Amniotic stem cell (primary cell): ENCODE measurements at regions not wholly inside any gene's neighbourhood (a gene's known extent, or its start where the extent isn't known, plus 50 kb on each side); places are given as distances from the start of the nearest gene placed in this dataset.

ENCODE experiments used
- DNase-seq: peaks from one replicate; lab custom pipeline; 2025; lab: John Stamatoyannopoulos, UW

GRCh38 chr7:46671108-46671769, 750.2 kb upstream of the IGFBP3 start:
- DNase-seq = no peak

GRCh38 chr7:46669028-46669427, 748.0 kb upstream of the IGFBP3 start:
- DNase-seq = no peak

GRCh38 chr7:46664453-46664852, 743.4 kb upstream of the IGFBP3 start:
- no peak for DNase-seq

GRCh38 chr7:46663025-46663424, 742.0 kb upstream of the IGFBP3 start:
- no peak for DNase-seq

- no peak for DNase-seq
These were observed 740.4 kb upstream of the IGFBP3 start for GRCh38 chr7:46661431-46661830.

GRCh38 chr7:46660402-46660980, 739.4 kb upstream of the IGFBP3 start:
- DNase-seq = no peak

DNA sequence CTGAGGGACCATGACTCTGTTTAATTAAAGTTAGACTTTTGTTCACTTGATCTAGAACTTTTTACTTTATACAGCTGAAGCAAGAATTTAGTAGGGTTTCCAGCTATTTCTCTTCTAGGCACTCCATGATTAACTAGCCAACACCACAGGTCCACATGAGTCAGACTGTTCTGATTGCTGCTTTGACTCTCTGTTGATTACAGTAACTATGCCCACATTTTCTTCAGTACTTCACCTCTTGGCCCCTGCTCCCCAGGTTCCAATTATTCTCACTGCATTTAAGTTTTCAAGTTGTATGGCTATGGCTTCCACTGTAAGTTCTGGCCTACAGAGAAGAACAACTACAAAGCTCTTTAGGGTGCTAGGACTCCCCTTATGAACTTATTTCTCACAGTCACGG, 737.2 kb upstream of the IGFBP3 start:
- DNase-seq = no peak

DNA sequence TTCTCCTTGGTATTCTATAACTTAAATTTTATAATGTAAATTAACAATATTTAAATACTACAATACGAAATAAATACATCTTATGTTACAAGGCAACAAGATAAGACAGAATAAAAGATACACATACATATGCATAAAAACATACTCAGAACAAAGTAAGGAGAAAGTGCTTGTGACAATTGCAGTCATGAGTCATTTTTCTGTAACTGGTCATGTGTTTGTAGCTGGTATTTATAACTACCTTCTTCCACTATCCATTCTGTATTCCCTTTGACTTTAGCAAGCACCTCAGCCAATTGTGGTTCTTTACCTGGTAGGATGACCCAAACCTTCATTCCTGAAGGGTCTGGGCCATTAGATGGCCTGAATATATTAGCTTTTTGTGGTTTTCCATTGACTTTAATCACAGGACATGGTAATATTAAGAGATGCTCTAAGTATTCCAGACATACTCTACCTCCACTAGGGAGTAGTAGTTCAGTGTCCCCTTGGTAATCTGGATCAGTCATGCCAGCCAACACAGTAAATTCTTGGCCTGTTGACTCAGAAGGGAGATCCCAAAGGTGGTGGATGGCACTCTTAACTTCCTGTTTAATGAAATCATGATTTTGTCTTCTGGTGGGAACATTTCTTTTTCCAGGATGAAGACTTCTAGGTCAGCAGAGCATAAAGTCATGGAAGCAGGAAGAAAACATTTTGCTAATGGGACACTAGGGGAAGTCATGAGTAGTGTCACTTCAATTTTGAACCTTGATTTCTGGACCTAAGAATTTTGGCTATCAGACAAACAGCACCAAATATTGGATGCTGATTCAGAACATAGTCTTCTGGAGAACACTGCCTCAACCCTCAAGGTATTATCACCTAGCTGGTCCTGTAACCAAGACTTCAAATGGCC, 733.7 kb upstream of the IGFBP3 start:
- no peak for DNase-seq

- no peak for DNase-seq
These were observed 732.8 kb upstream of the IGFBP3 start for GRCh38 chr7:46653848-46654247.

DNA sequence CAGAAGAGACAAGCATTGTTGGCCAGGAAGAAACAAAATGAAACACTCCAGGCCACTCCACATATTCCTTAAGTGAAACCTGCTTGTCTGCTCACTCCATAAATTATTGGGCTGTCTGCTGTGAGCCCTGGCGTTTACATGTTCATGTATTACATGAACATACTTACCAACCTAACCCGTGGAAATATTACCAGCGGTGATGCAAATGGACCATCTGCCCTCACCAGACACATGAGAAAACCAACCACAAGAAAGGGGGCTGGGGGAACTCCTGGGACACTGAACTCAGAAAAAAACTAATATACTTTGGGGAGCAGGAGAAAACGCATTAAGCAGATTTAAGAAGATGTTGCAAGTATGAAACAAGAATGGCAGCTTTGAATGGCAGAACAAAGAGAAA, 731.2 kb upstream of the IGFBP3 start:
- DNase-seq = no peak

DNA sequence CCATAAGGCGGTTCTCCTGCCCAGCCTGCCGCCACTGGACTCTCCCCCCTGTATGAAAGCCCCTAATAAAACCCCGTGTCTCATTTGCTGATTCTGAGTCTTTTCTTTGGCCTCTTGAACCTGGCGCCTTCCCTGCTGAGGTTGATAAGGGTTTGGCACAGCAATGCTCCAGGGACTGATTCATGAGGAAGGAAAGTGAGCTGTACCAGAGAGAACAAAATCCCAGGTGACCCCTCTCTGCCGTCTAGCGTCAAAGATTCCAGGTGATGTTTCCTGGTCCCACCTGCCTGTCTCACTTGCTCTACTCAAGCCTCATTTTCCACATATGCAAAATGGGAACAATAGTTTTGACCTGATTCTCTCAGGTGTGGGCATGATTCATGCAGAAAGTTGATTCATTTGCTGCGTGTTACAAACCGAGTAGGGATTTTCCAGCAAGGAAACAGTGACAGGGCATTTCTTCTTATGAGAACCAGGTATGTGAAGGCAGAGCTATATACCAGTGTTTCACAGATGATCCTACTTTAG, 730.6 kb upstream of the IGFBP3 start:
- DNase-seq = no peak

GRCh38 chr7:46651070-46651469, 730.0 kb upstream of the IGFBP3 start:
- DNase-seq = no peak

DNA sequence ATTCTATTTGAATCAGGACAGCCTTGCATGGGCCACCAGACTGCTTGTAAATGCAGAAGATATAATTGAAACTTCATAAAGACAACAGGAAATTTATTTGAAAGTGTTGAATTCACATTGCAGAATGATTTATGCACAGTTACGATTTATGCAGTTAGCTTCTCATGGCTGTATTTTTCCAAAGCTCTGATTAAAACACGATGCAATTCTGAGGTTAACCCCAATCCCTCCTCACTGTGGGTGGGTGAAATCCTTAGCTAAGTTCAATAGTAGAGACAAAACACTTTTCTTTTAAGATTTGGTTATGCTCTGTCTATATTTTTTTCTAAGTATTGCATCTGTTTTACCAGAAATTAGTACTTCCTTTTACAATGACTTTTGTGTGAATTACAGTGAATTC, 728.8 kb upstream of the IGFBP3 start:
- DNase-seq = no peak

- DNase-seq = no peak
These were observed 717.0 kb upstream of the IGFBP3 start for GRCh38 chr7:46637793-46638735.

DNA sequence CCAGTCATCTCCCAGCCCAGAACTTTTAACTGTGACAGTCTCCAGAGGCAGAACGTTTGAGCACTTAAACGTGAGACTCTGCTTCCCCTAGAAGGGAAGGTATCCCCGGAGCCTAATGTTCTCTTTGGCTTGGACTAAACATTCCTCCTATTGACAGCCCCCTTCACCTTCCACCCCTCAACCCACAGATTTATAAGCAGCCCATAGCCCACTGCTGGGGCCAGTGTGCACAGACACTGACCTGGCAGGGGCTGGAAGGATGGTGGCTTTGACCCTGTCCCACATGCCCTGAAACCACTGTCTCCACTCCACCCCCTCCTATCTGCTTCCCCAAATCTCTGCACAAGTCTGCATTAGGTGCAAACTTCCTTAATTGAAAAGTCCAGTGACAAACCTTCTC, 715.0 kb upstream of the IGFBP3 start:
- no peak for DNase-seq

DNA sequence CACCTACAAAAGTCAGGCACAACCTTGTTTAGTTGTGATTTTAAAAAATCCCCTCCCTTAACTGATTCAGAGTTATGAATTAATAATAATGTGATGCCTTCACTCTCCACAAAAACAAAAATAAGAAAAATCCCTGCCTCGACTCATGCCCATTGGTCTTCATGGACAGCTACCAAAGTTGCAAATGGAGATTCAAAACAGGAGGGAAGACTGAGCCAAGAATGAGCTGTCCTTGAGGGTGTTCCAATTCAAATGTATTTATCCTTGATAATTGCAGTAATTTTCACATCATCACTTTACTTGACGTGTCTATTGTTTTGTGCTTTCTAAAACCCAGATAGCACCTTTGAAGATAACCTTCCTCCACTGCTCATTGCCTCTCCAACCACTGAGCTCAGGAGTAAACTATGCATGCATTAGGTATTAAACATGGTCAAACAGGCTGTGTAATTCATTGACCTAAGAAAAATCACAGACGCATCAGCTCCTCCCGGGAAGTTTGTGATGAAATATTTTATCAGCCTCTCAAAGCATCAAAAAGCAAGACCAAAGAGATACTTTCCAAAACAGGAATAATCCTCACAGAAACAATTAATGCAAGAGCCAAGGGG, 712.7 kb upstream of the IGFBP3 start:
- no peak for DNase-seq

GRCh38 chr7:46633200-46633599, 712.1 kb upstream of the IGFBP3 start:
- DNase-seq = no peak

- no peak for DNase-seq
These were observed 709.0 kb upstream of the IGFBP3 start for GRCh38 chr7:46630031-46630430.

- no peak for DNase-seq
These were observed 707.3 kb upstream of the IGFBP3 start for GRCh38 chr7:46628389-46628788.

GRCh38 chr7:46626691-46627310, 705.7 kb upstream of the IGFBP3 start:
- DNase-seq = no peak

- DNase-seq = no peak
These were observed 705.2 kb upstream of the IGFBP3 start for GRCh38 chr7:46626261-46626660.
